ENCODE measurements at regions not wholly inside any gene's neighbourhood (a gene's known extent, or its start where the extent isn't known, plus 50 kb on each side); places are given as distances from the start of the nearest gene placed in this dataset.

DNA sequence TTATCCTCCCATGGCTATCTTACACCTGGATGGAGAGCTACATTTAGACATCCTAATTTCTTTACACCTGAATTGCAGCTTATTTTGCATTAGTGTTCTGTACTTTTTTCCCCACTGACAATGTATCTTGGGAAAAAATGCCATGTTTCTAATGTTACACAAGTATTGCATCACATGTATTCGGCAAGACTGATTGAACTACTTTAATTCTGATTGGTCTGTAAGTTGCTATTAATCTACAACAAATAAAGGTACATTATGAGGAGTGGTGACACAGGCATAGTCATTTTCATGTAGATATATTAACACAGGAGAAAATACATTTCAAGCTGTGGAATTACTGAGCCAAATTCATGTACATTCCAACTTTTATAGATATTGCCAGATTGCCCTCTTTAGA, 558.0 kb downstream of the TRIML1 start:
- Histone ChIP-seq H3K9me3 (ENCODE audit: low read length) (no peaks in the 10 kb centered on the region), H3K4me2 (ENCODE audit: low read length) (no peak overlapping the region), H2AFZ (ENCODE audit: low read length) (no peak overlapping the region), H3K36me3 (ENCODE audit: low read depth, low read length) (no peaks in the 10 kb centered on the region), H3K4me3 (ENCODE audit: low read length) (no peak overlapping the region), H4K20me1 (ENCODE audit: low read length) (no peaks in the 10 kb centered on the region), H3K27me3 (ENCODE audit: low read length) (no peaks in the 10 kb centered on the region), H3K4me1 (ENCODE audit: insufficient read depth, low read length) (no peaks in the 10 kb centered on the region), H3K79me2 (ENCODE audit: low read length) (no peaks in the 10 kb centered on the region), H3F3A (ENCODE audit: low read length, unreplicated experiment) (no peaks in the 10 kb centered on the region), H3K9ac (ENCODE audit: low read length) (no peak overlapping the region), H3K9me2 (replicated peaks; ENCODE audit: low read length) (no peaks in the 10 kb centered on the region), H3K27ac (ENCODE audit: low read length) (no peak overlapping the region)
- TF ChIP-seq EZH2 (IDR thresholded peaks at IDR 0.05; ENCODE audit: low read length, unreplicated experiment) = no peak
- TF ChIP-seq, protein P1, sequence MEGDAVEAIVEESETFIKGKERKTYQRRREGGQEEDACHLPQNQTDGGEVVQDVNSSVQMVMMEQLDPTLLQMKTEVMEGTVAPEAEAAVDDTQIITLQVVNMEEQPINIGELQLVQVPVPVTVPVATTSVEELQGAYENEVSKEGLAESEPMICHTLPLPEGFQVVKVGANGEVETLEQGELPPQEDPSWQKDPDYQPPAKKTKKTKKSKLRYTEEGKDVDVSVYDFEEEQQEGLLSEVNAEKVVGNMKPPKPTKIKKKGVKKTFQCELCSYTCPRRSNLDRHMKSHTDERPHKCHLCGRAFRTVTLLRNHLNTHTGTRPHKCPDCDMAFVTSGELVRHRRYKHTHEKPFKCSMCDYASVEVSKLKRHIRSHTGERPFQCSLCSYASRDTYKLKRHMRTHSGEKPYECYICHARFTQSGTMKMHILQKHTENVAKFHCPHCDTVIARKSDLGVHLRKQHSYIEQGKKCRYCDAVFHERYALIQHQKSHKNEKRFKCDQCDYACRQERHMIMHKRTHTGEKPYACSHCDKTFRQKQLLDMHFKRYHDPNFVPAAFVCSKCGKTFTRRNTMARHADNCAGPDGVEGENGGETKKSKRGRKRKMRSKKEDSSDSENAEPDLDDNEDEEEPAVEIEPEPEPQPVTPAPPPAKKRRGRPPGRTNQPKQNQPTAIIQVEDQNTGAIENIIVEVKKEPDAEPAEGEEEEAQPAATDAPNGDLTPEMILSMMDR (conservative IDR thresholded peaks at IDR 0.05; ENCODE audit: low read depth, low read length) = no peak
- TF ChIP-seq EZH2phosphoT487 (IDR thresholded peaks at IDR 0.05; ENCODE audit: borderline replicate concordance, low read length) = no peak
- DNase-seq (no peak), ATAC-seq (no peak)
- BruUV-seq (replicated peaks) = no TSS peak
- CTCF ChIA-PET = no interaction called here
- intact Hi-C loops (cut with micrococcal nuclease) = no loop called here
- POLR2A ChIA-PET (ENCODE audit: unreplicated experiment) = no interaction called here

DNA sequence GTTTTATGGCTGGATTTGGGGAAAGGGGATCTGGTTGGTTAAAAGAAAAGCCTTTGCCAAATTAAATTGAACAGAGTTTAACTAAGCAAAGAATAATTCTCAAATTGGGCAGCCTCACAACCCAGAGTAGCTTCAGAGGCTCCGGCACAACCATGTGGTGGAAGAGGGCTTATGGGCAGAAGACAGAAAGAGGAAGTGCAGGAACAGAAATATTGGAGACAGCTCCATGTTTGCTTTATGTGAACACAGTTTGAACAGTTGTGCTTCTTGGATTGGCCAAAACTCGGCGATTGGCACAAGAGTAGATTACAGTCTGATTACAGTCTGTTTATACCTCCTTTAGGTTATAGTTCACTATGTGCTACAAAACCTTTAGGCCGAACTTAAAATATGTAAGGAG, 562.7 kb downstream of the TRIML1 start:
- Histone ChIP-seq H3K79me2 (ENCODE audit: low read length) (no peaks in the 10 kb centered on the region), H3K9me3 (ENCODE audit: low read length) (no peaks in the 10 kb centered on the region), H3K4me3 (ENCODE audit: low read length) (no peak overlapping the region), H3K9ac (ENCODE audit: low read length) (no peak overlapping the region), H3K27ac (ENCODE audit: low read length) (no peak overlapping the region), H3F3A (ENCODE audit: low read length, unreplicated experiment) (no peaks in the 10 kb centered on the region), H3K4me2 (ENCODE audit: low read length) (no peak overlapping the region), H3K9me2 (replicated peaks; ENCODE audit: low read length) (no peaks in the 10 kb centered on the region), H2AFZ (ENCODE audit: low read length) (no peak overlapping the region), H3K36me3 (ENCODE audit: low read depth, low read length) (no peaks in the 10 kb centered on the region), H4K20me1 (ENCODE audit: low read length) (no peaks in the 10 kb centered on the region), H3K27me3 (ENCODE audit: low read length) (no peaks in the 10 kb centered on the region), H3K4me1 (ENCODE audit: insufficient read depth, low read length) (no peaks in the 10 kb centered on the region)
- no TSS peak for BruUV-seq (replicated peaks)
- ChIA-PET CTCF (no interaction called here), POLR2A (ENCODE audit: unreplicated experiment) (no interaction called here)
- intact Hi-C loops (cut with micrococcal nuclease) = no loop called here
- no peak for DNase-seq
- ATAC-seq = no peak
- TF ChIP-seq EZH2phosphoT487 (IDR thresholded peaks at IDR 0.05; ENCODE audit: borderline replicate concordance, low read length) = no peak
- TF ChIP-seq EZH2 (IDR thresholded peaks at IDR 0.05; ENCODE audit: low read length, unreplicated experiment) = no peak
- TF ChIP-seq, protein P1 (conservative IDR thresholded peaks at IDR 0.05; ENCODE audit: low read depth, low read length) = no peak

DNA sequence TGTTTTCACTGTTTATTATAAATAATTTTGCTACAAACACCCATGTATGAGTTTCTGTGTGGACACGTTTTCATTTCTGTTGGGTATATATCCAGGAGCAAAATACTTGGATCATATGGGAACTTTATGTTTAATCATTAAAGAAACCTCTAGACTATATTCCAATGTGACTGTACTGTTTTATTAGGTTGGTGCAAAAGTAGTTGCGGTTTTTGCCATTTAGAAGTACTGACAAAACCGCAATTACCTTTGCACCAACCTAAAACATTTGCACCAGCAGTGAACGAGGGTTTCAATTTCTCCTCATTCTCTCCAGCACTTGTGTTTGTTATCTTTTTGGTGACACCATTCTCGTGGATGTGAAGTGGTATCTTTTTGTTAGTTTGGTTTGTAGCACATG, 565.0 kb downstream of the TRIML1 start:
- POLR2A ChIA-PET (ENCODE audit: unreplicated experiment) = no interaction called here
- TF ChIP-seq EZH2phosphoT487 (IDR thresholded peaks at IDR 0.05; ENCODE audit: borderline replicate concordance, low read length) (no peak), EZH2 (IDR thresholded peaks at IDR 0.05; ENCODE audit: low read length, unreplicated experiment) (no peak)
- TF ChIP-seq, protein P1 (conservative IDR thresholded peaks at IDR 0.05; ENCODE audit: low read depth, low read length) = no peak
- BruUV-seq (replicated peaks) = no TSS peak

More for the DNA sequence above, 565.0 kb downstream of the TRIML1 start:
- no peaks in the 10 kb centered on the region for H3K36me3 ChIP-seq (ENCODE audit: low read depth, low read length)
- no peak overlapping the region for H3K4me3 ChIP-seq (ENCODE audit: low read length)
- intact Hi-C loops (cut with micrococcal nuclease) = no loop called here
- no peaks in the 10 kb centered on the region for H3K27me3 ChIP-seq (ENCODE audit: low read length)
- no peaks in the 10 kb centered on the region for H3K9me3 ChIP-seq (ENCODE audit: low read length)
- H2AFZ ChIP-seq (ENCODE audit: low read length) = no peak overlapping the region
- no peak for DNase-seq
- CTCF ChIA-PET = no interaction called here
- no peak overlapping the region for H3K9ac ChIP-seq (ENCODE audit: low read length)
- H4K20me1 ChIP-seq (ENCODE audit: low read length) = no peaks in the 10 kb centered on the region
- no peak overlapping the region for H3K4me2 ChIP-seq (ENCODE audit: low read length)
- no peaks in the 10 kb centered on the region for H3K4me1 ChIP-seq (ENCODE audit: insufficient read depth, low read length)
- ATAC-seq = no peak
- no peak overlapping the region for H3K27ac ChIP-seq (ENCODE audit: low read length)
- H3K9me2 ChIP-seq (replicated peaks; ENCODE audit: low read length) = no peaks in the 10 kb centered on the region
- no peaks in the 10 kb centered on the region for H3F3A ChIP-seq (ENCODE audit: low read length, unreplicated experiment)
- H3K79me2 ChIP-seq (ENCODE audit: low read length) = no peaks in the 10 kb centered on the region

Measured in PC-3 (cell line).